H9 (cell line): ENCODE measurements at regions not wholly inside any gene's neighbourhood (a gene's known extent, or its start where the extent isn't known, plus 50 kb on each side); places are given as distances from the start of the nearest gene placed in this dataset.

Experiments
- DNase-seq: peaks from one replicate; pipeline ENCODE4 v3.0.0-alpha.2; 2017
- H2AFZ ChIP-seq: one replicate; pipeline ENCODE4 v1.6.1; 2013; ENCODE audit warnings: mild to moderate bottlenecking, low read length, control low read depth, moderate library complexity
- H2AK5ac ChIP-seq: 2 replicates; pipeline ENCODE4 v1.6.1; 2013; ENCODE audit warnings: low read length, control low read depth, mixed read lengths; ENCODE audit not compliant: insufficient read length
- H2BK120ac ChIP-seq: one replicate; pipeline ENCODE4 v1.6.1; 2013; ENCODE audit warnings: low read depth, mild to moderate bottlenecking, low read length, control low read depth, inconsistent platforms; ENCODE audit not compliant: poor library complexity, severe bottlenecking
- H2BK12ac ChIP-seq: 2 replicates; pipeline ENCODE4 v1.6.1; 2013; ENCODE audit warnings: low read length, control low read depth, mixed read lengths, low read depth; ENCODE audit not compliant: insufficient read length
- H2BK15ac ChIP-seq: 2 replicates; pipeline ENCODE4 v1.6.1; 2013; ENCODE audit warnings: low read depth, low read length, control low read depth
- H2BK20ac ChIP-seq: one replicate; pipeline ENCODE4 v1.6.1; 2013; ENCODE audit warnings: low read depth, mild to moderate bottlenecking, low read length, control low read depth, inconsistent platforms; ENCODE audit not compliant: poor library complexity, severe bottlenecking
- H2BK5ac ChIP-seq: 2 replicates; pipeline ENCODE4 v1.6.1; 2013; ENCODE audit warnings: low read length, control low read depth, mixed read lengths; ENCODE audit not compliant: insufficient read length
- H3K14ac ChIP-seq: 2 replicates; pipeline ENCODE4 v1.6.1; 2013; ENCODE audit warnings: low read length, control low read depth; ENCODE audit not compliant: insufficient read depth
- H3K18ac ChIP-seq: 2 replicates; pipeline ENCODE4 v1.6.1; 2013; ENCODE audit warnings: low read depth, mild to moderate bottlenecking, mixed read lengths, low read length, control low read depth; ENCODE audit not compliant: insufficient read length
- H3K23ac ChIP-seq: 2 replicates; pipeline ENCODE4 v1.6.1; 2013; ENCODE audit warnings: low read length, control low read depth, mixed read lengths, low read depth; ENCODE audit not compliant: insufficient read length
- H3K23me2 ChIP-seq: 2 replicates; pipeline ENCODE4 v1.6.1; 2013; ENCODE audit warnings: low read depth, mild to moderate bottlenecking, mixed read lengths, low read length, control low read depth; ENCODE audit not compliant: insufficient read length, poor library complexity, severe bottlenecking
- H3K27ac ChIP-seq: 2 replicates; pipeline ENCODE4 v1.5.1; 2013; ENCODE audit warnings: low read length, control low read depth, mixed read lengths, low read depth; ENCODE audit not compliant: insufficient read length
- H3K27me3 ChIP-seq: 2 replicates; pipeline ENCODE4 v1.6.1; 2013; ENCODE audit warnings: low read length, control low read depth, inconsistent platforms; ENCODE audit not compliant: insufficient read depth
- H3K4ac ChIP-seq: 2 replicates; pipeline ENCODE4 v1.6.1; 2013; ENCODE audit warnings: low read depth, mild to moderate bottlenecking, control low read depth, inconsistent platforms, low read length, moderate library complexity
- H3K4me1 ChIP-seq: 2 replicates; pipeline ENCODE4 v1.6.1; 2013; ENCODE audit warnings: low read length, control low read depth, inconsistent platforms; ENCODE audit not compliant: insufficient read depth
- H3K4me2 ChIP-seq: 2 replicates; pipeline ENCODE4 v1.6.1; 2013; ENCODE audit warnings: low read length, control low read depth, mixed read lengths; ENCODE audit not compliant: insufficient read length, insufficient read depth
- H3K56ac ChIP-seq: 2 replicates; pipeline ENCODE4 v1.6.1; 2013; ENCODE audit warnings: low read depth, mild to moderate bottlenecking, mixed read lengths, low read length, control low read depth; ENCODE audit not compliant: insufficient read length
- H3K79me1 ChIP-seq: 2 replicates; pipeline ENCODE4 v1.6.1; 2013; ENCODE audit warnings: low read depth, mild to moderate bottlenecking, moderate library complexity, low read length, control low read depth, inconsistent platforms; ENCODE audit not compliant: insufficient read depth, poor library complexity, severe bottlenecking
- H3K79me2 ChIP-seq: 2 replicates; pipeline ENCODE4 v1.6.1; 2013; ENCODE audit warnings: low read length, control low read depth, inconsistent platforms; ENCODE audit not compliant: insufficient read depth
- H3K9ac ChIP-seq: 2 replicates; pipeline ENCODE4 v1.6.1; 2013; ENCODE audit warnings: low read length, control low read depth, mixed read lengths; ENCODE audit not compliant: insufficient read length; ENCODE audit errors: extremely low read depth
- H3K9me3 ChIP-seq: one replicate; pipeline ENCODE4 v1.6.1; 2013; ENCODE audit warnings: low read depth, low read length, inconsistent platforms; ENCODE audit not compliant: control insufficient read depth
- H3T11ph ChIP-seq: one replicate; pipeline ENCODE4 v1.6.1; 2013; ENCODE audit warnings: mild to moderate bottlenecking, low read length, control low read depth, inconsistent platforms
- H4K20me1 ChIP-seq: one replicate; pipeline ENCODE4 v1.6.1; 2013; ENCODE audit not compliant: control insufficient read depth, insufficient read length, insufficient read depth
- H4K5ac ChIP-seq: 2 replicates; pipeline ENCODE4 v1.6.1; 2013; ENCODE audit warnings: low read depth, mild to moderate bottlenecking, mixed read lengths, low read length, control low read depth; ENCODE audit not compliant: insufficient read length
- H4K8ac ChIP-seq: replicated peaks from 2 replicates; pipeline ENCODE4 v1.6.1; 2013; ENCODE audit warnings: low read length, control low read depth, mixed read lengths, low read depth; ENCODE audit not compliant: insufficient read length
- H4K91ac ChIP-seq: 2 replicates; pipeline ENCODE4 v1.6.1; 2013; ENCODE audit warnings: low read depth, mild to moderate bottlenecking, moderate library complexity, mixed read lengths, low read length, control low read depth; ENCODE audit not compliant: insufficient read length
- H3K27ac Mint-ChIP-seq, 3 experiments: 2 replicates in 2 of 3; 3 replicates in 1 of 3; pipeline ENCODE4 v1.8.0; 2020 to 2021; ENCODE audit warnings: mixed read lengths in 3 of 3, mild to moderate bottlenecking in 1 of 3, moderate library complexity in 1 of 3
- H3K27me3 Mint-ChIP-seq: 2 replicates; pipeline ENCODE4 v1.8.0; 2021; ENCODE audit warnings: low read depth, mild to moderate bottlenecking, moderate library complexity, mixed read lengths
- H3K36me3 Mint-ChIP-seq, 3 experiments: 2 replicates in 2 of 3; 3 replicates in 1 of 3; pipeline ENCODE4 v1.8.0; 2020 to 2021; ENCODE audit warnings: low read depth in 3 of 3, mixed read lengths in 3 of 3; ENCODE audit not compliant: insufficient read depth in 1 of 3
- H3K4me1 Mint-ChIP-seq, 2 experiments: 2 replicates each; pipeline ENCODE4 v1.8.0; 2020; ENCODE audit warnings: mixed read lengths in 2 of 2
- H3K4me3 Mint-ChIP-seq, 2 experiments: 2 replicates in 1 of 2; 3 replicates in 1 of 2; pipeline ENCODE4 v1.8.0; 2020 to 2021; ENCODE audit warnings: mild to moderate bottlenecking in 2 of 2, mixed read lengths in 2 of 2, moderate library complexity in 1 of 2
- H3K9me3 Mint-ChIP-seq, 2 experiments: 2 replicates in 1 of 2; 3 replicates in 1 of 2; pipeline ENCODE4 v1.8.0; 2020; ENCODE audit warnings: mild to moderate bottlenecking in 2 of 2, mixed read lengths in 2 of 2, moderate library complexity in 1 of 2
- WGBS: extraction: QIAGEN DNeasy Blood & Tissue Kit; methylation state at CpG from one replicate; pipeline ENCODE4 v1.1.7; 2013; ENCODE audit warnings: missing lambda C conversion rate, low lambda C conversion rate, mixed read lengths; ENCODE audit not compliant: insufficient read length; ENCODE audit errors: extremely low coverage; 5-methylcytosine and 5-hydroxymethylcytosine counted together
- TF ChIP-seq, protein P1 (sequence below): fragments of 200-600 bp; sonication (generic); conservative IDR thresholded peaks from 3 replicates; pipeline ENCODE4 v1.8.0; 2021; ENCODE audit warnings: antibody characterized with exemption, mild to moderate bottlenecking

DNA sequence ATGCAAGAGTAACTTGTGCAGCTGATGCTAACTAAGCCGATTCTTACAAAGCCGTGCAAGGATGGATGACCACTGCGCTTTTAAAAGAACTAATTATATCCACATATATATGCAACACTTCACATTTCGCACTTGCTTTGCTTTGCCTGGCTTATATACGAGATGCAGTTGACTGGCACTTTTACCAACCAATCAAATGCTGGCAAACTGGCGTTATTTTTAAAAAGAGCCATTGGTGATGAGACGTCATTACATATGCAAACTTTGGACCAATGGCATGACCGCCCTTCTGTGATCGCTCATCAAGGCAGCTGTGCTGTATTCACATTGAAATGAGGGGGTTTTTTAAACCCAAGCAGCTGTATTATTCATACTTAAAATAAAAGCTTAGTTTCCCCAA, 1147.7 kb upstream of the WWC1 start:
- no peak overlapping the region for H3K27ac Mint-ChIP-seq

More for the DNA sequence above, 1147.7 kb upstream of the WWC1 start:
- no peak overlapping the region for H4K91ac ChIP-seq
- no peak overlapping the region for H2BK120ac ChIP-seq
- H3K9ac ChIP-seq = no peak overlapping the region
- no peaks in the 10 kb centered on the region for H4K20me1 ChIP-seq
- no peaks in the 10 kb centered on the region for H3K23me2 ChIP-seq
- no peak overlapping the region for H3K56ac ChIP-seq
- H2BK5ac ChIP-seq = no peak overlapping the region
- Mint-ChIP-seq H3K27me3 (no peaks in the 10 kb centered on the region), H3K36me3 (no peaks in the 10 kb centered on the region), H3K9me3 (no peaks in the 10 kb centered on the region), H3K4me3 (no peak overlapping the region), H3K4me1 (no peaks in the 10 kb centered on the region)
- H2BK15ac ChIP-seq = no peak overlapping the region
- H3T11ph ChIP-seq = no peak overlapping the region
- H2BK12ac ChIP-seq = no peak overlapping the region
- WGBS = no CpG with 5 or more reads among the region's 9 CpGs
- no peak for DNase-seq
- TF ChIP-seq, protein P1, sequence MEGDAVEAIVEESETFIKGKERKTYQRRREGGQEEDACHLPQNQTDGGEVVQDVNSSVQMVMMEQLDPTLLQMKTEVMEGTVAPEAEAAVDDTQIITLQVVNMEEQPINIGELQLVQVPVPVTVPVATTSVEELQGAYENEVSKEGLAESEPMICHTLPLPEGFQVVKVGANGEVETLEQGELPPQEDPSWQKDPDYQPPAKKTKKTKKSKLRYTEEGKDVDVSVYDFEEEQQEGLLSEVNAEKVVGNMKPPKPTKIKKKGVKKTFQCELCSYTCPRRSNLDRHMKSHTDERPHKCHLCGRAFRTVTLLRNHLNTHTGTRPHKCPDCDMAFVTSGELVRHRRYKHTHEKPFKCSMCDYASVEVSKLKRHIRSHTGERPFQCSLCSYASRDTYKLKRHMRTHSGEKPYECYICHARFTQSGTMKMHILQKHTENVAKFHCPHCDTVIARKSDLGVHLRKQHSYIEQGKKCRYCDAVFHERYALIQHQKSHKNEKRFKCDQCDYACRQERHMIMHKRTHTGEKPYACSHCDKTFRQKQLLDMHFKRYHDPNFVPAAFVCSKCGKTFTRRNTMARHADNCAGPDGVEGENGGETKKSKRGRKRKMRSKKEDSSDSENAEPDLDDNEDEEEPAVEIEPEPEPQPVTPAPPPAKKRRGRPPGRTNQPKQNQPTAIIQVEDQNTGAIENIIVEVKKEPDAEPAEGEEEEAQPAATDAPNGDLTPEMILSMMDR = no peak
- no peak overlapping the region for H3K23ac ChIP-seq
- no peaks in the 10 kb centered on the region for H3K27me3 ChIP-seq
- no peaks in the 10 kb centered on the region for H3K4me1 ChIP-seq
- H3K4ac ChIP-seq = no peak overlapping the region
- H2BK20ac ChIP-seq = no peak overlapping the region
- H4K8ac ChIP-seq = no peak overlapping the region
- H3K18ac ChIP-seq = no peak overlapping the region
- no peak overlapping the region for H4K5ac ChIP-seq
- H2AFZ ChIP-seq = no peak overlapping the region
- no peak overlapping the region for H2AK5ac ChIP-seq
- H3K4me2 ChIP-seq = no peak overlapping the region
- no peak overlapping the region for H3K27ac ChIP-seq
- H3K79me1 ChIP-seq = no peaks in the 10 kb centered on the region
- no peaks in the 10 kb centered on the region for H3K79me2 ChIP-seq
- no peak overlapping the region for H3K14ac ChIP-seq
- no peaks in the 10 kb centered on the region for H3K9me3 ChIP-seq
